ENCODE measurements at regions not wholly inside any gene's neighbourhood (a gene's known extent, or its start where the extent isn't known, plus 50 kb on each side); places are given as distances from the start of the nearest gene placed in this dataset.

DNA sequence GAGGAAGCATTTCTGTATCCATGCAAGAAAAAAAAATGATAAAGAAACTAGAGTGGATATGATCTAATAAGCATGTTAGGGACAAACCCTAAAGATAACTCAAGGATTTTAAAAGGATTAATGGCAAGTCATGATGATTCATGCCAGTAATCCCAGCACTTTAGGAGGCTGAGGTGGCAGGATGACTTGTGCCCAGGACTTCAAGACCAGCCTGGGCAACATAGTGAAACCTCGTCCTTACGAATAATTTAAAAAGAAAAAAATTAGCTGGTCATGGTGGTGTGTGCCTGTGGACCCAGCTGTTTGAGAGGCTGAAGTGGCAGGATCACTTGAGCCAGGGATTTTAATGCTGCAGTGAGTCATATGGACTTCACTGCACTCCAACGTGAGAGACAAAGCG, 145.5 kb upstream of the BLID start:
- Histone ChIP-seq H3K27ac (no peak overlapping the region), H3K4me1 (replicated peaks in 1 of 2) (peaks cover 0 to 10% of the 10 kb centered on the region in 2 donors), H3K4me3 (no peak overlapping the region)
- ATAC-seq (replicated peaks in 6 of 8), result no peak
- WGBS, 10 experiments, result 61 to 100% (median 91%) methylated on average over 2 to 4 of the region's 4 CpGs; no CpG with 5 or more reads in 1 of the 10 experiments
- in situ Hi-C loops (cut with MboI; ENCODE audit: low pct_unique_long_range_greater_than_20kb in 2 of 9, low sequenced_read_pairs in 9 of 9, unreplicated experiment in 9 of 9), result no loop called here

GRCh38 chr11:122259195-122259821, 143.3 kb upstream of the BLID start:
- 79 to 100% (median 96%) methylated on average over 1 to 7 of the region's 7 CpGs; no CpG with 5 or more reads in 1 of the 10 experiments for WGBS, 10 experiments
- Histone ChIP-seq H3K4me1 (replicated peaks in 1 of 2) (peaks cover 0 to under 1% of the 10 kb centered on the region in 2 donors), H3K27ac (no peak overlapping the region), H3K4me3 (no peak overlapping the region)
- in situ Hi-C loops (cut with MboI; ENCODE audit: low pct_unique_long_range_greater_than_20kb in 2 of 9, low sequenced_read_pairs in 9 of 9, unreplicated experiment in 9 of 9), result no loop called here
- no peak for ATAC-seq (replicated peaks in 6 of 8)

DNA sequence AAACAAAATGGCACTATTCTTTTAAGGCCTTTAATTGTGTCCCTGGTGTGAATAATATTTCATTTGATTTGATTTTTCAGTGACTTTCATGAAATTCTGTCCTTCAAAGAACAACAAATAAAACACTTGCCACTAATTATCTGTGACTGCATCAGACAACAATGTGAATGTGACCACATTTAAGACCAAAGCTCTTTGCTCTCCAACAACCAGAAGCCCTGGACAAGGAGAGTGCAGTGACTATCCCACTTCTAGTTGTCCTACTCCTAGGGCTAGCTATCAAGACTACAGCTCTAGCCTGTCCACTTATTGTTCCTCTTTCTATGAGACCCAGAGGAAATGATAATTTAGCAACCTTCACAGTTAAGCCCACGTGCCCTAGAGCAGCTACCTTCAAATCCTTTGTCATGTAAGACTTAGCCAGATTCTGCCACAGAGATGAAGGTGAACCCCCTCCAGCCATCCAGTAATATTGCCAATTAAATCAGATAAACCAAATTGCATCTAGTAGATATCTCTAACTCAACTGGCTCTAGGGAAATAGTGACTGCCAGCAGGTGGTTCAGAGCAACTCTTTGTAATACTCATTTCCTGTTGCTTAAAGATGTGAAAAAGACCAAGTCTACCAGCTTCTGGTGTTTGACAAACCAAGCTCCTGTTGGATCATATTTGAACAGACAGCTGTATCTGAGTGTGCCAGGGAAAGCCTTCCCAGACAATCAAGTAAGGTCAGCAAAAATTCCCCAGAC, 142.6 kb upstream of the BLID start:
- Histone ChIP-seq H3K27ac (no peak overlapping the region), H3K4me3 (no peak overlapping the region), H3K4me1 (replicated peaks in 1 of 2) (peaks cover 3 to 7% of the 10 kb centered on the region in 2 donors)
- no peak for ATAC-seq (replicated peaks in 6 of 8)
- in situ Hi-C loops (cut with MboI; ENCODE audit: low pct_unique_long_range_greater_than_20kb in 2 of 9, low sequenced_read_pairs in 9 of 9, unreplicated experiment in 9 of 9), result no loop called here
- WGBS, 10 experiments, result 71 to 80% methylated on average over 1 of the region's 1 CpG; no CpG with 5 or more reads in 8 of the 10 experiments

GRCh38 chr11:122253589-122254231, 137.7 kb upstream of the BLID start:
- in situ Hi-C loops (cut with MboI; ENCODE audit: low pct_unique_long_range_greater_than_20kb in 2 of 9, low sequenced_read_pairs in 9 of 9, unreplicated experiment in 9 of 9), result no loop called here
- H3K4me1 ChIP-seq (replicated peaks in 1 of 2), result peaks cover 28 to 33% of the 10 kb centered on the region in 2 donors
- no peak overlapping the region for H3K4me3 ChIP-seq
- no peak overlapping the region for H3K27ac ChIP-seq
- peak; percentile 89 to 98 (median 96) for ATAC-seq (replicated peaks in 6 of 8)
- WGBS, 10 experiments, result 0 to 10% (median 3%) methylated on average over 1 to 4 of the region's 4 CpGs; no CpG with 5 or more reads in 2 of the 10 experiments

DNA sequence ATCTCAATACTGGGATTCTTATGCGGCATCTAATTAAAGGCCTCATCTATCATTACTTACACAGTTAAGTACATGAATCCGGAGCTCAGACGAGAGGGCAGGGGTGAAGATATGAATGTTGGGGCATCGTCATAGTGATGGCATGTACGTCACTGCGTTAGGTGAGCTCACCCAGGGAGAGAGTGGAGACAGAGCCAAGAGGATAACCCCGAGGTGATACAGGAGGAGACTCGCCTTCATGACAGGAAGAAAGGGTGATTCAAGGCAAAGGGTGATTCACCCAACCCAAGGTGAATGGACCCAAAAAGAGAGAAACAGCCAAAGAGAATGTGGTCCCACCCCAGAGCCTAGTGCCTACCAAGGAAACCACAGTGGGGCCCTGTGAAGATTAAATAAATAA, 132.9 kb upstream of the BLID start:
- WGBS, 10 experiments, result 67 to 100% (median 85%) methylated on average over 1 to 5 of the region's 8 CpGs; no CpG with 5 or more reads in 2 of the 10 experiments
- no peak overlapping the region for H3K27ac ChIP-seq
- peak in 3 of 8 experiments; percentile 26 to 55 (median 29) for ATAC-seq (replicated peaks in 6 of 8)
- H3K4me1 ChIP-seq (replicated peaks in 1 of 2), result peaks cover 24 to 42% of the 10 kb centered on the region in 2 donors
- H3K4me3 ChIP-seq, result no peak overlapping the region
- in situ Hi-C loops (cut with MboI; ENCODE audit: low pct_unique_long_range_greater_than_20kb in 2 of 9, low sequenced_read_pairs in 9 of 9, unreplicated experiment in 9 of 9), result no loop called here

DNA sequence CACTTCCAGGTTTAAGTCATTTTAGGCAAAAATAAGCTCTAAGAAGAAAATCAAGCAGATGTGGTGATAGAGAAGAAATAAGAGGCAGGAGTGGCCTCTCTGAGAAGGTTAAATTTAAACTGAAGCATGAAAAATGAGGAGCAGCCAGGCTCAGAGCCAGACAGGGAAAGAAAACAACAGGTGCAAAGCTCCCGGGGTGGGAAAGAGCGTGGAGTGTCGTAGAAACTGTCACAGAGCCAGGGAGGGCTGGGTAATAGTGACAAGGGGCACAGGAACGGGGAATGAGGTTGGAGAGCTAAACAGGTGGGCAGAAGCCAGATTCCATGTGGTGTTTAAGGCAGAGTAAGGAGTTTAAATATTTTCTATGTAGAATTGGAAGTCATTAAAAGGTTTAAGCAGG, 132.1 kb upstream of the BLID start:
- peak in 1 of 8 experiments; percentile 22 for ATAC-seq (replicated peaks in 6 of 8)
- in situ Hi-C loops (cut with MboI; ENCODE audit: low pct_unique_long_range_greater_than_20kb in 2 of 9, low sequenced_read_pairs in 9 of 9, unreplicated experiment in 9 of 9), result no loop called here
- peaks cover 16 to 37% of the 10 kb centered on the region in 2 donors for H3K4me1 ChIP-seq (replicated peaks in 1 of 2)
- H3K4me3 ChIP-seq, result no peak overlapping the region
- no peak overlapping the region for H3K27ac ChIP-seq
- WGBS, 10 experiments, result 64 to 100% (median 85%) methylated on average over 1 to 4 of the region's 4 CpGs; no CpG with 5 or more reads in 1 of the 10 experiments

- in situ Hi-C loops (cut with MboI; ENCODE audit: low pct_unique_long_range_greater_than_20kb in 2 of 9, low sequenced_read_pairs in 9 of 9, unreplicated experiment in 9 of 9), result no loop called here
- ATAC-seq (replicated peaks in 6 of 8), result no peak
- Histone ChIP-seq H3K4me1 (replicated peaks in 1 of 2) (peaks cover 5 to 29% of the 10 kb centered on the region in 2 donors), H3K27ac (no peak overlapping the region), H3K4me3 (no peak overlapping the region)
- 20 to 100% (median 88%) methylated on average over 1 to 2 of the region's 2 CpGs; no CpG with 5 or more reads in 3 of the 10 experiments for WGBS, 10 experiments
These were observed 130.9 kb upstream of the BLID start for GRCh38 chr11:122246874-122247273.

- WGBS, 10 experiments, result 75 to 100% (median 86%) methylated on average over 1 to 3 of the region's 3 CpGs; no CpG with 5 or more reads in 6 of the 10 experiments
- Histone ChIP-seq H3K27ac (no peak overlapping the region), H3K4me3 (no peak overlapping the region), H3K4me1 (replicated peaks in 1 of 2) (no peaks in the 10 kb centered on the region)
- in situ Hi-C loops (cut with MboI; ENCODE audit: low pct_unique_long_range_greater_than_20kb in 2 of 9, low sequenced_read_pairs in 9 of 9, unreplicated experiment in 9 of 9), result no loop called here
- no peak for ATAC-seq (replicated peaks in 6 of 8)
These were observed 126.7 kb upstream of the BLID start for GRCh38 chr11:122242731-122243130.

DNA sequence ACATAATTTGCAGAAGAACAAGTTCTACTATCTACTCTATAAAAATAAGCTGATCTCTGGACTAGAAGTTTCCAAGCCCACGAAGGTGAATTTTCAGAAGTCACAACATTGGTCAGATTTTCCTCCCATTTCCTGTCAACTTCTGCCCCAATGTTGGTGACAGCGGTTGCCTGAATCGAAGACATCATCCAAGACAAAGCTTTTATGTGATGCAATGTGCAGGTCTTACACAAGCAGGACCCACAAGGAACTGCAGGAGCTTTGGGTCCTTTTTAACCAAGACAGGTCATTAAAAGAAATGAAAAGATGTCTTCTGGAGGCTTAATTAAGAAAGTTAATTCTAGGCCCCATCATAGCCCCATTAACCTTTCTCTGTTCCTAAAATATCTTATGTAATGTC, 125.6 kb upstream of the BLID start:
- in situ Hi-C loops (cut with MboI; ENCODE audit: low pct_unique_long_range_greater_than_20kb in 2 of 9, low sequenced_read_pairs in 9 of 9, unreplicated experiment in 9 of 9), result no loop called here
- WGBS, 10 experiments, result 71 to 100% (median 98%) methylated on average over 2 to 3 of the region's 3 CpGs
- no peak overlapping the region for H3K27ac ChIP-seq
- H3K4me1 ChIP-seq (replicated peaks in 1 of 2), result no peaks in the 10 kb centered on the region
- no peak overlapping the region for H3K4me3 ChIP-seq
- ATAC-seq (replicated peaks in 6 of 8), result no peak

DNA sequence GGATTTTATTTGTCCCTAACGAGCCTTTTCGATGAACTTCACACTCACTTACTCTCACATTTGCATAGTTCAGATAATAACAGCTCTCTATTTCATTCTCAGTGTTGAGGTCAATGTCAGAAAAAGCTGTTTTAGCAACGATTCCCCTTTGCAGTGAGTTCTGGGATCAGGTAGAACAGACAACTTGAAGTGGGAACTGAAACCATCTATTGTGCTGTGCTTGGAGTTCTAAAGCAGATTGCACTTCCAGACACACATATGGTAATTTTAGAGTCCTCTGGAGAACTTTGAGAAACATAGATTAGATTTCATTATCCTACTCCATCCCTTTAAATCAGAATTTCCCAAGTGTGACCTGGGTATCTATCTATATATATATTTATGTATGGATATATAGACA, 124.6 kb upstream of the BLID start:
- no peak for ATAC-seq (replicated peaks in 6 of 8)
- peaks cover 0 to 1% of the 10 kb centered on the region in 2 donors for H3K4me1 ChIP-seq (replicated peaks in 1 of 2)
- 50 to 100% (median 94%) methylated on average over 1 to 3 of the region's 3 CpGs; no CpG with 5 or more reads in 3 of the 10 experiments for WGBS, 10 experiments
- no peak overlapping the region for H3K27ac ChIP-seq
- in situ Hi-C loops (cut with MboI; ENCODE audit: low pct_unique_long_range_greater_than_20kb in 2 of 9, low sequenced_read_pairs in 9 of 9, unreplicated experiment in 9 of 9), result no loop called here
- H3K4me3 ChIP-seq, result no peak overlapping the region

GRCh38 chr11:122235615-122236014, 119.6 kb upstream of the BLID start:
- Histone ChIP-seq H3K4me1 (replicated peaks in 1 of 2) (peaks cover 2 to 5% of the 10 kb centered on the region in 2 donors), H3K4me3 (no peak overlapping the region), H3K27ac (no peak overlapping the region)
- in situ Hi-C loops (cut with MboI; ENCODE audit: low pct_unique_long_range_greater_than_20kb in 2 of 9, low sequenced_read_pairs in 9 of 9, unreplicated experiment in 9 of 9), result no loop called here
- 0 to 63% (median 17%) methylated on average over 1 to 3 of the region's 3 CpGs; no CpG with 5 or more reads in 1 of the 10 experiments for WGBS, 10 experiments
- ATAC-seq (replicated peaks in 6 of 8), result peak; percentile 43 to 82 (median 66)

DNA sequence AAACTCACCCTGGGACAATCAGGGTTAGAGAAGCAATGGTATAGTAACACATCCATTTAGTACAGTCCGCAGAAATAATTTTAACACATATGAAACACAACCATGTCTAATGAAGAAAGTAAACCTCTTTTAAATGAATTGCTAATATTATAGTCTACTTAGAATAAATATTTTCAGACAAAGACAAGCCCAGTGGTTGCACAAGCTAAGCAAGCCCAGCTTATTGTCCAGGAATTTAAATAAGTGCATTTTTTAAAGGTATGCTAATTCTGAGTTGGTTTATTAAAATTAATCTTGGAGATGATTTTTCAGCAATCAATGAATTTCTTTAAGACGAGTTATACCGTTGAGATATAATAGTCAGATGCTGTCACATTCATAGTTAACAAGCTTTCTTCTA, 118.8 kb upstream of the BLID start:
- 0 to 100% (median 94%) methylated on average over 2 to 3 of the region's 3 CpGs for WGBS, 10 experiments
- H3K4me3 ChIP-seq, result no peak overlapping the region
- H3K27ac ChIP-seq, result no peak overlapping the region
- in situ Hi-C loops (cut with MboI; ENCODE audit: low pct_unique_long_range_greater_than_20kb in 2 of 9, low sequenced_read_pairs in 9 of 9, unreplicated experiment in 9 of 9), result no loop called here
- H3K4me1 ChIP-seq (replicated peaks in 1 of 2), result peaks cover 10 to 11% of the 10 kb centered on the region in 2 donors
- ATAC-seq (replicated peaks in 6 of 8), result peak in 3 of 8 experiments; percentile 59 to 74 (median 64)

GRCh38 chr11:122234257-122234656, 118.2 kb upstream of the BLID start:
- no peak for ATAC-seq (replicated peaks in 6 of 8)
- in situ Hi-C loops (cut with MboI; ENCODE audit: low pct_unique_long_range_greater_than_20kb in 2 of 9, low sequenced_read_pairs in 9 of 9, unreplicated experiment in 9 of 9), result no loop called here
- Histone ChIP-seq H3K4me3 (no peak overlapping the region), H3K27ac (no peak overlapping the region), H3K4me1 (replicated peaks in 1 of 2) (peaks cover 16% of the 10 kb centered on the region in 2 donors)
